Endothelial cell of umbilical vein (primary cell): ENCODE measurements at regions not wholly inside any gene's neighbourhood (a gene's known extent, or its start where the extent isn't known, plus 50 kb on each side); places are given as distances from the start of the nearest gene placed in this dataset.

Experiments used
- BruUV-seq: library from RNA; stranded (reverse); fragments of 400-500 nt; replicated peaks from 2 replicates; lab custom pipeline; 2021; lab: Mats Ljungman, UMichigan
- CTCF ChIA-PET: fragments of 300-600, 350-600 bp; sonication (Branson Sonifier 250); formaldehyde crosslinking; loops from one replicate; lab custom pipeline; 2021; ENCODE audit warnings: antibody characterized with exemption, inconsistent platforms; lab: Charles Lee
- POLR2A ChIA-PET: fragments of 300-600, 350-600 bp; sonication (Branson Sonifier 250); formaldehyde crosslinking; loops from one replicate; lab custom pipeline; 2021; ENCODE audit warnings: antibody characterized with exemption, inconsistent platforms; lab: Charles Lee
- DNase-seq: peaks from one replicate; pipeline ENCODE4 v3.0.0-alpha.2; 2011; ENCODE audit warnings: low read depth, low spot score
- FAIRE-seq: peaks from 2 replicates; lab custom pipeline; 2011; peaks lifted over from hg19 to GRCh38; lab: Jason Lieb, UNC
- H2AFZ ChIP-seq: 2 replicates; pipeline ENCODE4 v1.6.0; 2012; ENCODE audit warnings: low read depth, low read length, control low read depth, inconsistent platforms
- H3K27ac ChIP-seq: 2 replicates; pipeline ENCODE4 v1.5.1; 2011; ENCODE audit warnings: low read depth, mild to moderate bottlenecking, control low read depth, low read length, moderate library complexity; ENCODE audit not compliant: insufficient read depth
- H3K27me3 ChIP-seq, 2 experiments: 2 replicates each; pipeline versions ENCODE4 v1.6.0 to v1.6.1; 2011; ENCODE audit warnings: low read length in 2 of 2, mixed read lengths in 1 of 2; ENCODE audit not compliant: control insufficient read depth in 2 of 2, insufficient read depth in 2 of 2
- H3K36me3 ChIP-seq, 2 experiments: 2 replicates in 1 of 2; 3 replicates in 1 of 2; pipeline ENCODE4 v1.5.1; 2011; ENCODE audit warnings: low read length in 2 of 2, mild to moderate bottlenecking in 1 of 2, moderate library complexity in 1 of 2; ENCODE audit not compliant: control insufficient read depth in 2 of 2, insufficient read depth in 2 of 2; ENCODE audit errors: extremely low read depth in 1 of 2
- H3K4me1 ChIP-seq: 3 replicates; pipeline ENCODE4 v1.5.1; 2011; ENCODE audit warnings: mild to moderate bottlenecking, low read length; ENCODE audit not compliant: control insufficient read depth, insufficient read depth; ENCODE audit errors: extremely low read depth
- H3K4me2 ChIP-seq: 2 replicates; pipeline ENCODE4 v1.6.1; 2011; ENCODE audit warnings: low read length, control low read depth, mixed read lengths; ENCODE audit not compliant: insufficient read depth
- H3K4me3 ChIP-seq, 3 experiments: fragments of 200-600 bp in 1 of 3; sonication (generic), shearing (Covaris generic) in 1 of 3; replicated peaks in 1 of 3; 2 replicates each; pipeline ENCODE4 v1.5.1; 2011 to 2016; ENCODE audit warnings: control low read depth in 3 of 3, low read length in 3 of 3, mild to moderate bottlenecking in 2 of 3, inconsistent platforms in 1 of 3, low read depth in 1 of 3, moderate library complexity in 1 of 3; ENCODE audit not compliant: insufficient read depth in 1 of 3
- H3K79me2 ChIP-seq: 2 replicates; pipeline ENCODE4 v1.6.0; 2012; ENCODE audit warnings: low read length, inconsistent platforms; ENCODE audit not compliant: control insufficient read depth, insufficient read depth
- H3K9ac ChIP-seq: replicated peaks from 2 replicates; pipeline ENCODE3; 2011; ENCODE audit warnings: low read length, control low read depth; ENCODE audit not compliant: insufficient read depth; ENCODE audit errors: extremely low read depth
- H3K9me1 ChIP-seq: replicated peaks from 3 replicates; pipeline ENCODE4 v1.6.0; 2011; ENCODE audit warnings: mild to moderate bottlenecking, low read length; ENCODE audit not compliant: control insufficient read depth, insufficient read depth; ENCODE audit errors: extremely low read depth
- H3K9me3 ChIP-seq: replicated peaks from 2 replicates; pipeline ENCODE4 v1.5.1; 2012; ENCODE audit warnings: low read length, inconsistent platforms; ENCODE audit not compliant: control insufficient read depth, insufficient read depth
- H4K20me1 ChIP-seq: replicated peaks from 2 replicates; pipeline ENCODE3; 2011; ENCODE audit warnings: mild to moderate bottlenecking, low read length; ENCODE audit not compliant: control insufficient read depth, insufficient read depth; ENCODE audit errors: extremely low read depth
- EZH2 ChIP-seq: IDR thresholded peaks from 2 replicates; pipeline ENCODE4 v1.6.1; 2012; ENCODE audit warnings: borderline replicate concordance, low read depth, mild to moderate bottlenecking, moderate library complexity, low read length, inconsistent platforms; ENCODE audit not compliant: severe bottlenecking
- FOS ChIP-seq: IDR thresholded peaks from 2 replicates; pipeline ENCODE4 v1.6.1; 2011; ENCODE audit warnings: mild to moderate bottlenecking, low read length, moderate library complexity, borderline replicate concordance; ENCODE audit not compliant: insufficient read depth
- GATA2 ChIP-seq: IDR thresholded peaks from 2 replicates; pipeline ENCODE4 v1.7.0; 2011; ENCODE audit warnings: low read depth, mild to moderate bottlenecking, moderate library complexity, mixed read lengths, low read length; ENCODE audit not compliant: insufficient read length, insufficient read depth
- JUN ChIP-seq: IDR thresholded peaks from 2 replicates; pipeline ENCODE4 v1.6.1; 2011; ENCODE audit warnings: borderline replicate concordance, low read depth; ENCODE audit not compliant: insufficient read length, insufficient read depth
- MYC ChIP-seq: IDR thresholded peaks from one replicate; pipeline ENCODE4 v1.6.1; 2011; ENCODE audit warnings: mild to moderate bottlenecking, low read depth, low read length
- POLR2A ChIP-seq: IDR thresholded peaks from 2 replicates; pipeline ENCODE4 v1.6.1; 2012; ENCODE audit warnings: low read depth, mild to moderate bottlenecking, control low read depth, low read length
- POLR2AphosphoS5 ChIP-seq: IDR thresholded peaks from 2 replicates; pipeline ENCODE4 v1.6.1; 2012; ENCODE audit warnings: low read depth, mild to moderate bottlenecking, control low read depth, low read length, moderate library complexity; ENCODE audit not compliant: insufficient read depth
- dilution Hi-C: fragments of 300-500 bp; cut with MboI; formaldehyde crosslinking; loops from one replicate; pipeline ENCODE4 v1.15.0; 2019; ENCODE audit warnings: low sequenced_read_pairs; ENCODE audit not compliant: extremely low pct_ligation_motif_present
- intact Hi-C: fragments of 100-400 bp; cut with micrococcal nuclease; formaldehyde crosslinking; loops from one replicate; pipeline ENCODE4 v1.10.0; 2022
- TF ChIP-seq, protein P1 (sequence below), 2 donors: IDR thresholded peaks; 1 replicate in 1 of 2; 2 replicates in 1 of 2; pipeline ENCODE4 v1.5.1; 2011; ENCODE audit warnings: low read length in 2 of 2, mild to moderate bottlenecking in 2 of 2, moderate library complexity in 2 of 2, control low read depth in 1 of 2, inconsistent platforms in 1 of 2, low read depth in 1 of 2; ENCODE audit not compliant: insufficient read depth in 1 of 2; ENCODE audit errors: extremely low read depth in 1 of 2
- TF ChIP-seq, protein P2 (sequence below): IDR thresholded peaks from 2 replicates; pipeline ENCODE4 v1.6.1; 2011; ENCODE audit not compliant: insufficient read depth, insufficient read length

DNA sequence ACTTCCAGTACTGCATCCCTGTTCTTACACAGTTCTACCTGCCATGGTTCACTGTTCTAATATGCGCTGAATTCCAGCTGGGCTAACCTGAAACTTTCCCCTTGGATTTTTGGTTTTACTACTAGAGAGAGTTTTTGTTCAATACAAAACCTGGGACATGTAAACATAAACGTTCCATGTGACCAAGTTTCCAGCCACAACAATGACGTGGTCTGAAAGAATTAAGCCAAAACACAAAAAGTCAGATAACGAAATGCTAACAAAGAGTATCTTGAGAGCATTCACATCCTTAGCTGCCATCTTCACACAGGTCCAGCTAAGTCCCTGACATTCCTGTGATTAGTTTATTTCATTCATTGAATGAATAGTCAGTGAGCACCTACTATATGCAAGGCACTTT is 467.0 kb upstream of the PKDCC start:
- H3K4me1 ChIP-seq, result no peaks in the 10 kb centered on the region
- no peak overlapping the region for H3K4me3 ChIP-seq
- H4K20me1 ChIP-seq, result no peaks in the 10 kb centered on the region
- H2AFZ ChIP-seq, result no peak overlapping the region
- no peaks in the 10 kb centered on the region for H3K36me3 ChIP-seq
- H3K79me2 ChIP-seq, result no peaks in the 10 kb centered on the region
- dilution Hi-C loops, result no loop called here
- no peaks in the 10 kb centered on the region for H3K9me3 ChIP-seq
- FAIRE-seq (no peak), DNase-seq (no peak)
- H3K4me2 ChIP-seq, result no peak overlapping the region
- no peak overlapping the region for H3K27ac ChIP-seq
- TF ChIP-seq POLR2A (no peak), POLR2AphosphoS5 (no peak), MYC (no peak), JUN (no peak), GATA2 (no peak), EZH2 (no peak), FOS (no peak)
- TF ChIP-seq, protein P1, sequence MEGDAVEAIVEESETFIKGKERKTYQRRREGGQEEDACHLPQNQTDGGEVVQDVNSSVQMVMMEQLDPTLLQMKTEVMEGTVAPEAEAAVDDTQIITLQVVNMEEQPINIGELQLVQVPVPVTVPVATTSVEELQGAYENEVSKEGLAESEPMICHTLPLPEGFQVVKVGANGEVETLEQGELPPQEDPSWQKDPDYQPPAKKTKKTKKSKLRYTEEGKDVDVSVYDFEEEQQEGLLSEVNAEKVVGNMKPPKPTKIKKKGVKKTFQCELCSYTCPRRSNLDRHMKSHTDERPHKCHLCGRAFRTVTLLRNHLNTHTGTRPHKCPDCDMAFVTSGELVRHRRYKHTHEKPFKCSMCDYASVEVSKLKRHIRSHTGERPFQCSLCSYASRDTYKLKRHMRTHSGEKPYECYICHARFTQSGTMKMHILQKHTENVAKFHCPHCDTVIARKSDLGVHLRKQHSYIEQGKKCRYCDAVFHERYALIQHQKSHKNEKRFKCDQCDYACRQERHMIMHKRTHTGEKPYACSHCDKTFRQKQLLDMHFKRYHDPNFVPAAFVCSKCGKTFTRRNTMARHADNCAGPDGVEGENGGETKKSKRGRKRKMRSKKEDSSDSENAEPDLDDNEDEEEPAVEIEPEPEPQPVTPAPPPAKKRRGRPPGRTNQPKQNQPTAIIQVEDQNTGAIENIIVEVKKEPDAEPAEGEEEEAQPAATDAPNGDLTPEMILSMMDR (IDR thresholded peaks at IDR 0.05; ENCODE audit: extremely low read depth in 1 of 2, insufficient read depth in 1 of 2, low read depth in 1 of 2, low read length in 2 of 2), result no peak
- TF ChIP-seq, protein P2, sequence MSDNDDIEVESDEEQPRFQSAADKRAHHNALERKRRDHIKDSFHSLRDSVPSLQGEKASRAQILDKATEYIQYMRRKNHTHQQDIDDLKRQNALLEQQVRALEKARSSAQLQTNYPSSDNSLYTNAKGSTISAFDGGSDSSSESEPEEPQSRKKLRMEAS, result no peak
- intact Hi-C loops, result no loop called here
- H3K9me1 ChIP-seq, result no peaks in the 10 kb centered on the region
- POLR2A ChIA-PET, result no interaction called here
- no TSS peak for BruUV-seq
- CTCF ChIA-PET, result no interaction called here
- no peaks in the 10 kb centered on the region for H3K27me3 ChIP-seq
- no peak overlapping the region for H3K9ac ChIP-seq
